Natural killer cell (primary cell): ENCODE measurements at regions not wholly inside any gene's neighbourhood (a gene's known extent, or its start where the extent isn't known, plus 50 kb on each side); places are given as distances from the start of the nearest gene placed in this dataset.
A peak's percentile ranks its signal among the peaks of the same experiment; 100 is the strongest.

Experiments used
- ATAC-seq, 3 donors: fragments of 150-1000 bp in 2 of 3; fragments of 200-7000 bp in 1 of 3; cut with Tn5 transposase; 1 replicate in 1 of 3; 2 replicates in 2 of 3; pipeline ENCODE4 v1.10.0; 2021; ENCODE audit warnings: mild to moderate bottlenecking in 2 of 3, moderate library complexity in 2 of 3
- DNase-seq, 2 donors: peaks; one replicate each; pipeline versions ENCODE4 v3.0.0 to v3.0.0-alpha.2; 2013 to 2021; ENCODE audit warnings: mixed read lengths in 1 of 2
- H3K27ac ChIP-seq: one replicate; pipeline ENCODE4 v1.5.1; 2013; ENCODE audit warnings: mild to moderate bottlenecking, low read length
- H3K27me3 ChIP-seq: one replicate; pipeline ENCODE4 v1.6.1; 2013; ENCODE audit warnings: low read length; ENCODE audit not compliant: control insufficient read depth, insufficient read depth
- H3K36me3 ChIP-seq: one replicate; pipeline ENCODE4 v1.6.1; 2013; ENCODE audit warnings: low read length; ENCODE audit not compliant: control insufficient read depth, insufficient read depth
- H3K4me1 ChIP-seq: one replicate; pipeline ENCODE4 v1.6.1; 2013; ENCODE audit warnings: low read length; ENCODE audit not compliant: control insufficient read depth, insufficient read depth
- H3K4me3 ChIP-seq: one replicate; pipeline ENCODE4 v1.5.1; 2013; ENCODE audit warnings: low read length
- H3K9me3 ChIP-seq: one replicate; pipeline ENCODE4 v1.6.1; 2013; ENCODE audit warnings: low read length; ENCODE audit not compliant: control insufficient read depth, insufficient read depth
- H3K27ac Mint-ChIP-seq, 2 donors: one replicate each; pipeline ENCODE4 v1.8.0; 2022; ENCODE audit warnings: mild to moderate bottlenecking in 2 of 2, mixed read lengths in 2 of 2, moderate library complexity in 1 of 2
- H3K27me3 Mint-ChIP-seq, 2 donors: one replicate each; pipeline ENCODE4 v1.8.0; 2022; ENCODE audit warnings: low read depth in 2 of 2, mixed read lengths in 2 of 2
- H3K36me3 Mint-ChIP-seq: one replicate; pipeline ENCODE4 v1.8.0; 2022; ENCODE audit warnings: mixed read lengths
- H3K4me1 Mint-ChIP-seq, 2 donors: one replicate each; pipeline ENCODE4 v1.8.0; 2022; ENCODE audit warnings: mixed read lengths in 2 of 2
- H3K4me3 Mint-ChIP-seq: one replicate; pipeline ENCODE4 v1.8.0; 2022; ENCODE audit warnings: mild to moderate bottlenecking, moderate library complexity, mixed read lengths
- H3K9me3 Mint-ChIP-seq, 2 donors: one replicate each; pipeline ENCODE4 v1.8.0; 2022; ENCODE audit warnings: mixed read lengths in 2 of 2
- CTCF ChIP-seq: fragments of 200-600 bp; IDR thresholded peaks from one replicate; pipeline ENCODE4 v1.8.0; 2022; ENCODE audit warnings: antibody characterized with exemption
- WGBS: methylation state at CpG from one replicate; pipeline ENCODE4 v1.1.7; 2013; ENCODE audit warnings: missing lambda C conversion rate; ENCODE audit not compliant: insufficient coverage; 5-methylcytosine and 5-hydroxymethylcytosine counted together
- intact Hi-C: fragments of 100-400 bp; cut with micrococcal nuclease; formaldehyde crosslinking; loops from one replicate; pipeline ENCODE4 v1.14.2; 2022

DNA sequence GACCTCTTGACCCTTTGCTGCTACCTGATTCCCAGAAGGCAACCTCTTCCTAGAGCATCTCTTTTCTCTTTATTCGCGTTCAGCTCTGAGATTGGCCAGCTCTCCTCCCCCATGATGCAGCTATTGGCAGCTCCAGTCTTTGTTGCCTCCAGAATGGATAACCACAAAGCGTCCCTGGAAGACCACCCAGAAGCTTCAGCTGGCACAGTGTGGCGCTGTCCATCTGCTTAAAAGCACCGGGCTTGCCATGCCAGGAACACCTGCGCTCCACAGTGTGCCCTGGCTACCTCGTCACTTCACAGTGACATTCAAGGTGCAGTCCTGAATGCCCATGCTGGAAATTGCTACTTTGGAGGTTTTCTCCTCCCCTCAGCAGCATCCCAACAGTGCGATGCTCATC lies 353.9 kb downstream of the LMO4 start:
- H3K9me3 Mint-ChIP-seq, result no peaks in the 10 kb centered on the region
- ATAC-seq, result no peak
- intact Hi-C loops, result no loop called here

DNA sequence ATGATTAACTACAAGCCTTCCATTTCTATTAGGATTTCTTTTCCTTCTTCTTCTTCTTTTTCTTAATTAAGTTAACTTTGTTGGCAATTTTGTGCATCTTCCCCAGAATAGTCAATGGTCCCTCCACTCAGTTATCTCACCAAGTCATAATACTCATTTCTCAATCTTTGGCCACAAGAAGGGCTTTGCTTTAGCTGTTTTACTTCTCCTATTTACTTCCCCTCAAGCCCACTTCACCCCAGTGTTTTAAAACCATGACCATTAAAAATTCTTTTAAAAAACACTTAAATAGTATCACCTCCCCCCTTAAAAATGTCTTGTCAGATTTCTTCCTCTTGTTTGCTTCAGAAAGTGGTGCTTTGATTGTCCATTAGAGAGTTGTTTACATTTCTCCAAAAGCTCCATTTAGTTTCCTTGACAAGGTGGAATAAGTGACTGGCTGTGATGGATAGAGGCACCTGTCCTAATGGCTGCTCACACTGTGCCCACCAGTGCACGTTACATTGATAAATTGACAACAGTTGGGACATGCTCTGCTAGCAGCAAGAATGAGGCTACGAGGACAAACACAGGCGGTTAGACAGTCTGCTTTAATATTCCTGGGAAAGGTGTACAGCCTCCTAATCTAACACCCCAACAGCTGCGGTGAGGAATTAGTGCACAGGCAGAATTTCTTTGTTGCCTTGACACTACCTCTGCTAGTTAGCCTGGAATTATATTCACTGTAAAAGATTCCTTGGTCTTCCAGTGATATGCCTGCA lies 354.7 kb downstream of the LMO4 start:
- peaks cover 0 to 2% of the 10 kb centered on the region in 2 donors for H3K27me3 Mint-ChIP-seq
- no peaks in the 10 kb centered on the region for H3K9me3 Mint-ChIP-seq
- Histone ChIP-seq H3K9me3 (peaks cover 3% of the 10 kb centered on the region), H3K36me3 (no peaks in the 10 kb centered on the region), H3K27ac (no peak overlapping the region), H3K4me3 (no peak overlapping the region), H3K27me3 (no peaks in the 10 kb centered on the region), H3K4me1 (no peaks in the 10 kb centered on the region)
- no peak for TF ChIP-seq CTCF
- peaks cover 0 to 13% of the 10 kb centered on the region in 2 donors for H3K4me1 Mint-ChIP-seq
- ATAC-seq, result no peak
- H3K27ac Mint-ChIP-seq, result peak overlapping the region in 1 of 2 donors; percentile 74
- WGBS, result 86% methylated on average over 4 of the region's 4 CpGs
- peak overlapping the region; percentile 77 for H3K4me3 Mint-ChIP-seq
- no peak for DNase-seq
- H3K36me3 Mint-ChIP-seq, result no peaks in the 10 kb centered on the region
- intact Hi-C loops, result no loop called here

More for the DNA sequence above, 353.9 kb downstream of the LMO4 start:
- no peak for DNase-seq
- H3K4me1 Mint-ChIP-seq, result peaks cover 0 to 13% of the 10 kb centered on the region in 2 donors
- H3K4me3 ChIP-seq, result no peak overlapping the region
- H3K4me1 ChIP-seq, result no peaks in the 10 kb centered on the region
- no peaks in the 10 kb centered on the region for H3K27me3 ChIP-seq
- H3K27ac ChIP-seq, result no peak overlapping the region
- no peaks in the 10 kb centered on the region for H3K36me3 Mint-ChIP-seq
- no peaks in the 10 kb centered on the region for H3K36me3 ChIP-seq
- no peak for TF ChIP-seq CTCF
- peaks cover 3% of the 10 kb centered on the region for H3K9me3 ChIP-seq
- H3K27ac Mint-ChIP-seq, result no peak overlapping the region
- no peak overlapping the region for H3K4me3 Mint-ChIP-seq
- H3K27me3 Mint-ChIP-seq, result no peaks in the 10 kb centered on the region
- 94% methylated on average over 8 of the region's 8 CpGs for WGBS

- Mint-ChIP-seq H3K4me1 (peaks cover 0 to 13% of the 10 kb centered on the region in 2 donors), H3K27me3 (peaks cover 0 to 2% of the 10 kb centered on the region in 2 donors), H3K36me3 (no peaks in the 10 kb centered on the region), H3K4me3 (peak overlapping the region; percentile 77), H3K27ac (peak overlapping the region; percentile 41 to 74), H3K9me3 (no peaks in the 10 kb centered on the region)
- H3K36me3 ChIP-seq, result no peaks in the 10 kb centered on the region
- no peak overlapping the region for H3K27ac ChIP-seq
- no peak for TF ChIP-seq CTCF
- 81% methylated on average over 13 of the region's 14 CpGs for WGBS
- no peaks in the 10 kb centered on the region for H3K27me3 ChIP-seq
- ATAC-seq, result peak in 2 of 3 donors; percentile 61 to 68
- peak in 1 of 2 donors; percentile 21 for DNase-seq
- intact Hi-C loops, result no loop called here
- peak overlapping the region; percentile 11 for H3K4me3 ChIP-seq
- peaks cover 1% of the 10 kb centered on the region for H3K9me3 ChIP-seq
- H3K4me1 ChIP-seq, result no peaks in the 10 kb centered on the region
These were observed 355.5 kb downstream of the LMO4 start for GRCh38 chr1:87684194-87684593.
